HepG2 (cell line): ENCODE measurements at regions not wholly inside any gene's neighbourhood (a gene's known extent, or its start where the extent isn't known, plus 50 kb on each side); places are given as distances from the start of the nearest gene placed in this dataset.

Source experiments
- CEBPG ChIP-seq: IDR thresholded peaks from 2 replicates; pipeline ENCODE4 v1.6.1; 2016
- EED ChIP-seq: sonication (generic); formaldehyde crosslinking; IDR thresholded peaks from 2 replicates; pipeline ENCODE4 v1.5.0; 2020; ENCODE audit warnings: mild to moderate bottlenecking, missing genetic modification reagents
- ELF1 ChIP-seq: sonication (generic); formaldehyde crosslinking; IDR thresholded peaks from 2 replicates; pipeline ENCODE4 v1.4.0; 2020; ENCODE audit warnings: missing genetic modification reagents
- FOXK1 ChIP-seq: sonication (generic); formaldehyde crosslinking; IDR thresholded peaks from 2 replicates; pipeline ENCODE4 v1.4.0; 2020; ENCODE audit warnings: low read depth, missing genetic modification reagents, borderline replicate concordance
- FOXP1 ChIP-seq, 2 experiments: fragments of 450-650 bp in 1 of 2; IDR thresholded peaks; 2 replicates each; pipeline ENCODE4 v1.6.1; 2017 to 2018; ENCODE audit warnings: antibody characterized with exemption in 1 of 2
- GABPA ChIP-seq, 2 experiments: IDR thresholded peaks; 2 replicates each; pipeline ENCODE4 v1.6.1; 2011 to 2016; ENCODE audit warnings: low read depth in 2 of 2, low read length in 1 of 2, missing biosample characterization in 1 of 2, missing genetic modification characterization in 1 of 2
- IKZF4 ChIP-seq: sonication (generic); formaldehyde crosslinking; IDR thresholded peaks from 2 replicates; pipeline ENCODE4 v1.5.1; 2020; ENCODE audit warnings: borderline replicate concordance, mild to moderate bottlenecking, low read depth, missing genetic modification reagents; ENCODE audit errors: not compliant biosample characterization
- KLF13 ChIP-seq: sonication (generic); formaldehyde crosslinking; IDR thresholded peaks from 2 replicates; pipeline ENCODE4 v1.4.0; 2020; ENCODE audit warnings: mild to moderate bottlenecking, missing genetic modification reagents
- NR1H2 ChIP-seq: sonication (generic); formaldehyde crosslinking; IDR thresholded peaks from 2 replicates; pipeline ENCODE4 v1.8.1; 2022; ENCODE audit warnings: low read depth, missing genetic modification reagents, borderline replicate concordance
- RCOR2 ChIP-seq: IDR thresholded peaks from 2 replicates; pipeline ENCODE4 v1.6.1; 2016; ENCODE audit warnings: missing biosample characterization, missing genetic modification reagents
- STAG1 ChIP-seq: sonication (generic); formaldehyde crosslinking; IDR thresholded peaks from 2 replicates; pipeline ENCODE4 v1.4.0; 2020; ENCODE audit warnings: missing genetic modification reagents
- THAP11 ChIP-seq: IDR thresholded peaks from 2 replicates; pipeline ENCODE4 v1.6.1; 2016; ENCODE audit warnings: missing biosample characterization, missing genetic modification reagents
- YEATS2 ChIP-seq: sonication (generic); formaldehyde crosslinking; IDR thresholded peaks from 2 replicates; pipeline ENCODE4 v1.4.0; 2020; ENCODE audit warnings: missing genetic modification reagents, borderline replicate concordance
- ZMYM4 ChIP-seq: sonication (generic); formaldehyde crosslinking; IDR thresholded peaks from 2 replicates; pipeline ENCODE4 v1.8.1; 2023; ENCODE audit warnings: mild to moderate bottlenecking, missing genetic modification reagents
- ZNF296 ChIP-seq: sonication (generic); formaldehyde crosslinking; conservative IDR thresholded peaks from 2 replicates; pipeline ENCODE4 v1.5.0; 2020; ENCODE audit warnings: mild to moderate bottlenecking, missing genetic modification reagents
- ZNF672 ChIP-seq: sonication (generic); formaldehyde crosslinking; IDR thresholded peaks from 2 replicates; pipeline ENCODE4 v1.8.1; 2022; ENCODE audit warnings: missing genetic modification reagents
- TF ChIP-seq, protein P1 (sequence below), 2 experiments: fragments of 450-650 bp in 1 of 2; sonication (generic) in 1 of 2; formaldehyde crosslinking in 1 of 2; IDR thresholded peaks; 2 replicates each; pipeline versions ENCODE4 v1.6.1 to v1.8.0; 2016 to 2022; ENCODE audit warnings: antibody characterized with exemption in 1 of 2, mild to moderate bottlenecking in 1 of 2, missing genetic modification reagents in 1 of 2
- TF ChIP-seq, protein P2 (sequence below): IDR thresholded peaks from 2 replicates; pipeline ENCODE4 v1.6.1; 2018; ENCODE audit warnings: missing genetic modification reagents
- TF ChIP-seq, protein P3 (sequence below): IDR thresholded peaks from 2 replicates; pipeline ENCODE4 v1.6.1; 2016; ENCODE audit warnings: mild to moderate bottlenecking

DNA sequence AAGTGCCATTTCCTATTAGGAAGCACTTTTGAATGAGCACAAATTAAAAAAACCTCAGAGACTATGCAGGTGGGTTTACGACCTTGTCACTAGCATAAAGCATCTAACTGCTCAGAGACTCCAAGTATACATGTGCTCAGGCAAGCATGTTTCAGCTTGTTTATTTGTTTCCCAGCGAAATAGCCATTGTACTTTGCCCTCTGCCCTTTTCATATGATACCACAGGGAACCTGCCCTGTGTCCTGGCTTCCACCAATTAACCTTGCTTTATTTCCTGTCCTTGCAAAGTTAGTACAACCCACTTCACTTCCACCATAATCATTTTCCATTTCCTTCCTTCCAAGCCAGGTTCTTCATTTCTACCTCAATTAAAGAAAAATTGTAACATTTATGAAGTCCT, 194.9 kb downstream of the DUSP6 start (continued):
- TF ChIP-seq, protein P1, sequence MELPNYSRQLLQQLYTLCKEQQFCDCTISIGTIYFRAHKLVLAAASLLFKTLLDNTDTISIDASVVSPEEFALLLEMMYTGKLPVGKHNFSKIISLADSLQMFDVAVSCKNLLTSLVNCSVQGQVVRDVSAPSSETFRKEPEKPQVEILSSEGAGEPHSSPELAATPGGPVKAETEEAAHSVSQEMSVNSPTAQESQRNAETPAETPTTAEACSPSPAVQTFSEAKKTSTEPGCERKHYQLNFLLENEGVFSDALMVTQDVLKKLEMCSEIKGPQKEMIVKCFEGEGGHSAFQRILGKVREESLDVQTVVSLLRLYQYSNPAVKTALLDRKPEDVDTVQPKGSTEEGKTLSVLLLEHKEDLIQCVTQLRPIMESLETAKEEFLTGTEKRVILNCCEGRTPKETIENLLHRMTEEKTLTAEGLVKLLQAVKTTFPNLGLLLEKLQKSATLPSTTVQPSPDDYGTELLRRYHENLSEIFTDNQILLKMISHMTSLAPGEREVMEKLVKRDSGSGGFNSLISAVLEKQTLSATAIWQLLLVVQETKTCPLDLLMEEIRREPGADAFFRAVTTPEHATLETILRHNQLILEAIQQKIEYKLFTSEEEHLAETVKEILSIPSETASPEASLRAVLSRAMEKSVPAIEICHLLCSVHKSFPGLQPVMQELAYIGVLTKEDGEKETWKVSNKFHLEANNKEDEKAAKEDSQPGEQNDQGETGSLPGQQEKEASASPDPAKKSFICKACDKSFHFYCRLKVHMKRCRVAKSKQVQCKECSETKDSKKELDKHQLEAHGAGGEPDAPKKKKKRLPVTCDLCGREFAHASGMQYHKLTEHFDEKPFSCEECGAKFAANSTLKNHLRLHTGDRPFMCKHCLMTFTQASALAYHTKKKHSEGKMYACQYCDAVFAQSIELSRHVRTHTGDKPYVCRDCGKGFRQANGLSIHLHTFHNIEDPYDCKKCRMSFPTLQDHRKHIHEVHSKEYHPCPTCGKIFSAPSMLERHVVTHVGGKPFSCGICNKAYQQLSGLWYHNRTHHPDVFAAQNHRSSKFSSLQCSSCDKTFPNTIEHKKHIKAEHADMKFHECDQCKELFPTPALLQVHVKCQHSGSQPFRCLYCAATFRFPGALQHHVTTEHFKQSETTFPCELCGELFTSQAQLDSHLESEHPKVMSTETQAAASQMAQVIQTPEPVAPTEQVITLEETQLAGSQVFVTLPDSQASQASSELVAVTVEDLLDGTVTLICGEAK (IDR thresholded peaks at IDR 0.05) = no peak
- TF ChIP-seq, protein P1 (CRISPR knock-in tag; IDR thresholded peaks at IDR 0.05) = no peak
- TF ChIP-seq KLF13 (CRISPR knock-in tag) = no peak
- no peak for TF ChIP-seq THAP11 (CRISPR knock-in tag)
- TF ChIP-seq FOXP1 (IDR thresholded peaks at IDR 0.05) = no peak
- peak; percentile 59 for TF ChIP-seq FOXP1 (CRISPR knock-in tag; IDR thresholded peaks at IDR 0.05)
- TF ChIP-seq NR1H2 = no peak
- TF ChIP-seq, protein P2, sequence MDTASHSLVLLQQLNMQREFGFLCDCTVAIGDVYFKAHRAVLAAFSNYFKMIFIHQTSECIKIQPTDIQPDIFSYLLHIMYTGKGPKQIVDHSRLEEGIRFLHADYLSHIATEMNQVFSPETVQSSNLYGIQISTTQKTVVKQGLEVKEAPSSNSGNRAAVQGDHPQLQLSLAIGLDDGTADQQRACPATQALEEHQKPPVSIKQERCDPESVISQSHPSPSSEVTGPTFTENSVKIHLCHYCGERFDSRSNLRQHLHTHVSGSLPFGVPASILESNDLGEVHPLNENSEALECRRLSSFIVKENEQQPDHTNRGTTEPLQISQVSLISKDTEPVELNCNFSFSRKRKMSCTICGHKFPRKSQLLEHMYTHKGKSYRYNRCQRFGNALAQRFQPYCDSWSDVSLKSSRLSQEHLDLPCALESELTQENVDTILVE (CRISPR knock-in tag) = no peak
- TF ChIP-seq STAG1 = no peak
- TF ChIP-seq FOXK1 = no peak
- TF ChIP-seq, protein P3, sequence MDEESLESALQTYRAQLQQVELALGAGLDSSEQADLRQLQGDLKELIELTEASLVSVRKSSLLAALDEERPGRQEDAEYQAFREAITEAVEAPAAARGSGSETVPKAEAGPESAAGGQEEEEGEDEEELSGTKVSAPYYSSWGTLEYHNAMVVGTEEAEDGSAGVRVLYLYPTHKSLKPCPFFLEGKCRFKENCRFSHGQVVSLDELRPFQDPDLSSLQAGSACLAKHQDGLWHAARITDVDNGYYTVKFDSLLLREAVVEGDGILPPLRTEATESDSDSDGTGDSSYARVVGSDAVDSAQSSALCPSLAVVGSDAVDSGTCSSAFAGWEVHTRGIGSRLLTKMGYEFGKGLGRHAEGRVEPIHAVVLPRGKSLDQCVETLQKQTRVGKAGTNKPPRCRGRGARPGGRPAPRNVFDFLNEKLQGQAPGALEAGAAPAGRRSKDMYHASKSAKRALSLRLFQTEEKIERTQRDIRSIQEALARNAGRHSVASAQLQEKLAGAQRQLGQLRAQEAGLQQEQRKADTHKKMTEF = no peak
- TF ChIP-seq ELF1 (CRISPR knock-in tag) = no peak
- TF ChIP-seq YEATS2 (CRISPR knock-in tag) = no peak
- TF ChIP-seq ZNF672 = no peak
- no peak for TF ChIP-seq CEBPG
- no peak for TF ChIP-seq IKZF4 (CRISPR knock-in tag)
- TF ChIP-seq GABPA (IDR thresholded peaks at IDR 0.05; ENCODE audit: low read depth, low read length) = no peak
- TF ChIP-seq GABPA (CRISPR knock-in tag; IDR thresholded peaks at IDR 0.05; ENCODE audit: low read depth) = peak; percentile 55
- TF ChIP-seq ZNF296 (CRISPR knock-in tag) = no peak
- no peak for TF ChIP-seq RCOR2 (CRISPR knock-in tag)
- peak; percentile 25; the same call in 1 of the 2 replicates for TF ChIP-seq ZMYM4 (CRISPR knock-in tag)
- TF ChIP-seq EED (CRISPR knock-in tag) = no peak
